Occipital lobe (tissue), 1 donor: ENCODE measurements at regions not wholly inside any gene's neighbourhood (a gene's known extent, or its start where the extent isn't known, plus 50 kb on each side); places are given as distances from the start of the nearest gene placed in this dataset.

Experiments
- DNase-seq: peaks from one replicate; lab custom pipeline; 2025; lab: John Stamatoyannopoulos, UW

- no peak for DNase-seq
These were observed 50.4 kb upstream of the GGTA1 start for GRCh38 chr9:121550041-121550440.

GRCh38 chr9:121550569-121551512 is 51.2 kb upstream of the GGTA1 start:
- peak; percentile 55 for DNase-seq

DNA sequence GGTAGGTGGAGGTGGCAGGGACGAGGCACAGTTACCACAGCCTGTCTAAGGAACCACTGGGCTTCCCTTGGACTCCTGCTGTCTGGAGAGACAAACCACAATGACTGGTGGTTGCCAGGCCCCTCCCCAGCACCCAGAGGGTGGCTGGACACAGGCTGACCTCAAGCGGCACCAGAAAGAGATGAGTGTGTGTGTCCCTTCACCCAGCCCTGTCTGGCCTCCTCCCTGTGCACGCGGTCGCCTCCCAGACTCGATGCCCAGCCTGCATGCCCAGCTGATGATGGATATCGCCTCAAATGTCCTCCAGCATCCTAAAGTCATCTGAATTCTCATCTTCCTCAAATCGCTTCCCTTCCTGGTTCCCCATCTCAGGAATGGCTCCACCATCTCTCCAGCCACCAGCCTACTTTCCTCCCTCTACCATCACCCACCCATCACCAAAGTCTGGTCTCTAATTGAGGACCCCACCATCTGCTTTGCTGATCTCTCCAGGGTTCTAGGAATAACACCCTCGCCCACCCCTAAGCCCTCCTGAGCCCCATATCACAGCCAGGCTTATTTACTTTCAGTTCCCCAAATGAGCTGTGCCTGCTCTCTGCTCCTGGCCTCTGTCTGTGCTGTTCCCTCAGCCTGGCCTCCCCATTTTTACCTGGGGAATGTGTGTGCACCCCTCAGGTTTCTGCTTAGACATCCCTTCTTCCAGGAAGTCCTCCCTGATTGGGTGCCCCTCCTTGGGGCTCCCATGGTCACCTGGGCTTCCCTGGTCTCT is 52.5 kb upstream of the GGTA1 start:
- no peak for DNase-seq

DNA sequence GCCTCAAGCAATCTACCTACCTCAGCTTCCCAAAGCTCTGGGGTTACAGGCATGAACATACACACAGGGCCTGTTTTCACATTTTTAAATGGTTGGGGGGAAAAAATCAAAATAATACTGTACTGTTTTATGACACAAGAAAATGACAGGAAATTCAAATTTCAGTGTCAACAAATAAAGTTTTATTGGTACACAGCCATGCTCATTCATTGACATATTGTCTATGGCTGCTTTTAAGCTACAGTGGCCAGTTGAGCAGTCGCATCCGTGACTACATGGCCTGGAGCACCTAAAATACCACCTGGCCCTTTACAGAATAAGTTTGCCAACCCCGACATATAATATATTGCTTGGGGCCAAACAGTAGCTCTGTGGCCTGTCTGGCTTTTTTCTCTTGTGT is 56.4 kb upstream of the GGTA1 start:
- no peak for DNase-seq

DNA sequence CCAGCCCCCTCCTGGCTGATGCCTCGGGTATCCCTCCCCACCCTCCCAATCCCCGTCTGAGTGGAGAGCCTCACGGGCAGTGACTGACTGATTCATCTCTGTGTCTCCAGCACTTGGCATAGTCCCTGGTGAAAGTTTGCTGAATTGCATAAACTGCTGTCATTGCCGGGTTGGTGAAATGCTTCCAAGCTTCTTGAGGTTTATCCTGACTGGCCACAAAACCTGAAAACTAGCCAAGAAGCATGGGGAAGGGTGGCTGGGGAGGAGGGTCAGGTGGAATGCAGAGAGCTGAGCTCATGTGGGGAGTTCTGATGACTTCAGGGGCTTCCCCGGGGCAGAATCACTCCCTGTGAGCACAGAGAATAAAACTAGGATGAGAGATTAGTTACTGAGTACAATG is 56.9 kb upstream of the GGTA1 start:
- DNase-seq, result peak; percentile 31

DNA sequence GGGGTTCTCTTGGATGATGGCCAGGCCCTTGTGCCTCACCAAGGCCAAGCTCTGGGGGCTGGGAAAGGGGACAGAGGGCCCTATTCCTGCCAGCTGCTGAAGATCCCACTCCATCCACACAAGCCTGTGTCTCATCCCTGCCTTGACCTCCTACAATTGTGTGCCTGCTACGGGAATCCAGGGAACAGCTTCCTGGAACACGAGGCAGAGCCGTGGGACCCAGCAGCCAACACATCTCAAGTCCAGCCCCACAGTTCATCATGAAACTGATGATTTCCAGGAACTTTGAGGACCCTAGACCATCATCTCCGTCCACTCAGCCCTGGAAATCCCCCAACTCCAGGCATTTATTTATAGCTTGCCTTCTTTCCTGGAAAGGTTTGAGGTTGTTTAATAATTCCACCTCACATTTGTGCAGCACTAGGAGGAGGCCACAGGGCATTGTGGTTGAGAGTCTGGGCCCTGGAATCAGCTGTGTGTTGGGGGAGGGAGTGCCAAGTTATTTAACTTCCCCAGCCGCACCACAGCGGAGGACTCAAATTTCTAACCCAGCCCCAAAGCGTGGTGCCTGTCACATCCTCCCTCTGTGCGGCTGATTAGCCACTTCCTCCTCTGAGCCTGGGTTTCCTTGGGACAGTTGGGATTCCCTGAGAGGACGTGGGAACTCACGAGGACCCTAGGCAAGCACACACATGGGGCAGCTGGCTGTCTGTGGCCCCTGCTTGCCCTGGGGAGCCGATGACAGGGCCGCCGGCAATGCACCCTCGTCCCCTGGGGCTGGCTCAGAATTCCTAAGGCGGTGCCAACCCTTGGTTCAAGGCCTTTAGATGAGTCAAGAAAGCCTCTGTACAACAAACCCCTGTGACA is 58.2 kb upstream of the GGTA1 start:
- DNase-seq, result peak; percentile 17

DNA sequence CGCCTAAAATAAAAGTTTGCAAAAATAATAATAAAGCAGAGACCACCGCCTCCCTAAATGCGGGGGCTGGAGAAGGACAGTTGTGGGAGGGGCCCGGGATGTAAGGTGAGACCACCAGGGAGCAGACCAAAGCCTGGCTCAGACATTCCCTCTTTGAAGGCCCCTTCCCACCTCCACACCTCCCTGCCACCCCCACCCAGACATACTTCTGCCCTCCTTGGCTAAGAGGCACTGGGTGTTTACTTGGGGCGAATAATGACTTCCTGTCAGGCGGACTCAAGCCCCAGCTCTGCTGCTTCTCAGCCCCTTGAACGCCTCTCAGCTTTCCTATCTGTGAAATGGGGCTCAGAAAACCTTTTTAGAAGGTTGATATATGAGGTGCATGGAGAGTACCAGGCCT is 58.8 kb upstream of the GGTA1 start:
- no peak for DNase-seq

DNA sequence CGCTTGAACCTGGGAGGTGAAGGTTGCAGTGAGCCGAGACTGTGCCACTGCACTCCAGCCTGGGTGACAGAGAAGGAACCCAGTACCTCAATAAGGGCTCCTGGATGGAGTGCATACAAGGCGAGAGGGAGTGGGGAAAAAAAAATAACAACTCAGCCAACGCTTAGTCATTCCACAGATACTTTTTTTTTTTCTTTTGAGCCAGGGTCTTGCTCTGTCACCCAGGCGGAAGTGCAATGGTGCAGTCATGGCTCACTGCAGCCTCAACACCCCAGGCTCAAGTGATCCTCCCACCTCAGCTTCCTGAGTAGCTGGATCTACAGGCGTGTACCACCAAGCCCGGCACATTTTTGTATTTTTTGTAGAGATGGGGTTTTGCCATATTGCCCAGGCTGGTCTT is 59.5 kb upstream of the GGTA1 start:
- no peak for DNase-seq

DNA sequence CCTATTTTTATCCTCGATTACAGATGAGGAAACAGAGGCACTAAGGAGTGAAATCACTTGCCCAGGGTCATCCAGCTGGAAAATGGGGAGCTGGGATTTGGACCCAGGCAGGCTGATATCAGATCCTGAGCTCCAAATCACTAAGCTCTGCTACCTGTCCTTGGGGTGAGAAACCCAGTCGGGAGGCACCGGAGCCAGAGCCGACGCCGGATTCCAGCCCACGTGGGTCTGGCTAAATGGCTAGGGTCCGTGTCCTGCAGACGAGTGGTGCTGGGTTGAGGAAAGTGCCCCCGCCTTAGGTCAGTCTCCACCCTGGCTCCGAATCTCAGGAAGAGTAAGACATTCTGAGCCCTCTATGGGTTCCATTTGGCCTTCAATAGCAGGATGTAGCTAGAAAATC is 61.3 kb upstream of the GGTA1 start:
- no peak for DNase-seq

GRCh38 chr9:121561385-121562222 is 62.0 kb upstream of the GGTA1 start:
- no peak for DNase-seq

DNA sequence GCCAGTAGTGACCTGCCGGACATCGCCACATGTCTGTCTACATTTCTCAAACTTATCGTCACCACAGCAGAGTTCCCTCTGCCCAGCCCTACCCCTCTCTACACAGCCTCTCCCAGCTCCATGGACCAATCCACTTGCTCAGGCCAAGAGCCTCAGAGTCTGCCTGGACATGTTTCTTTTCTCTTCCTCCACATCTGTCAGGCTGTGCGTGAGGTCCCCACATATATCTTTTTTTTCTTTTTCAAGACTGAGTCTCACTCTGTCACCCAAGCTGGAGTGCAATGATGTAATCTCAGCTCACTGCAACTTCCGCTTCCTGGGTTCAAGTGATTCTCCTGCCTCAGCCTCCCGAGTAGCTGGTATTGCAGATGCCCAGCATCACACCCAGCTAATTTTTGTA is 62.7 kb upstream of the GGTA1 start:
- DNase-seq, result no peak

GRCh38 chr9:121563425-121563824 is 63.8 kb upstream of the GGTA1 start:
- no peak for DNase-seq

DNA sequence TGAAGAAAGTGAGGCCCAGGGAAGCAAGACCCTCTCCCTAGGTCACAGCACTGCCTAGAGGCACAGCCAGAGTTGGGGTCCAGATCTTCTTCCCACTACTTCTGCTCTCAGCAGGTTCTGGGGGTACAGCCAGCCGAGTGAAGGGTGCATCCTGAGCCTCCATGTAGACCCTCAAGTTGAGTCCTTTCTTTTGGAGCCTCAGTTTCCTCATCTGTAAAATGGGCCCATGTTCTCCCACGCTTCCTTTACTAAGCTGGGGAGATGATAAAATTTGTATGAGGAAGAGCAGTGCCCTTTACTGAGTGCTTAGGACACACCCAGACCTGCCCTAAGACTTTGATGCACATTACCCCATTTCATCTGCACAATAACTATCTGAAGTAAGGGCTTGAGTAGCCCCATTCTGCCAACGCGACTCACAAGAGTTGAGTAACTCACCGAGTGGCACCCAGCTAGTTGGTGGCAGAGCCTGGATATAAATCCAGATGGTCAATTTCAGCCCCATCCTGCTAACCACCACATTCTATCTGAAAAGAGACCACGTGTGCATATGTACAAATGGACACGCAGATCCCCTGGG is 64.3 kb upstream of the GGTA1 start:
- DNase-seq, result no peak

DNA sequence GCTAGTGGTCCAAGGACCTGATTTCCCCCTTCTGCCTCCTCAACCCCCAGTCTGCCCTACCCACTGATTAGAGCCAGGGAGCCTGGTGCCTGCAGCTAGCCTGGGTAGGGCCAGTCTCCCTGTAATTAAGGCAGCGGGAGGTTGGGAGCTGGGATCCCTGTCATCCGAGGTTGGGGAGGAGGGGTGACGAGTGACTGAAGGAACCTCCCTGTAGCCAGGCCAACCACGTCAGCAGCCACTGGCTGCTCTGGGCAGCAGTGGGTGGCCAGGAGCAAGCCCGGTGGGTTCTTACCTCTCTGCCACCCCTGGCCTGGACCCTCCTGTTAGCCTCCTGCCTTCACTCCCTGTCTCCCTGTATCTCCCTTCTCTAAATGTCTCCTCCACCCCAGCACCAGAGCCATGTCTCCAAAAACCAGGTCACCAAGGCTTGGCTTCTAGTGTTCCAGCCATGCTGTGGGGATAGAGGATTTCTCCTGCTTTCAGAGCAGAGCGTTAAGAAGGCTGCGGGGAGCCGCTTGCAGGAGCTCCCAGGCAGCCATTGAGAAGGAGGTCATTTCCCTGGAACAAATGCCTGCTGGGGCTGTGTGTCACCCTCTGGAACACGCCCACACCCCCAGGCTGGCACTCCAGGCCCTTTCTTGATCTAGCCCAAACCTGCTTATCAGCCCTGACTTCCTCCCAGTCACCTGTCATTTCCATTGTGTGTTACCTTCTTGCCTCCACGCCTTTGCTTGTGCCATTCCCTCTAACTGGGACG is 65.0 kb upstream of the GGTA1 start:
- DNase-seq, result peak; percentile 9

DNA sequence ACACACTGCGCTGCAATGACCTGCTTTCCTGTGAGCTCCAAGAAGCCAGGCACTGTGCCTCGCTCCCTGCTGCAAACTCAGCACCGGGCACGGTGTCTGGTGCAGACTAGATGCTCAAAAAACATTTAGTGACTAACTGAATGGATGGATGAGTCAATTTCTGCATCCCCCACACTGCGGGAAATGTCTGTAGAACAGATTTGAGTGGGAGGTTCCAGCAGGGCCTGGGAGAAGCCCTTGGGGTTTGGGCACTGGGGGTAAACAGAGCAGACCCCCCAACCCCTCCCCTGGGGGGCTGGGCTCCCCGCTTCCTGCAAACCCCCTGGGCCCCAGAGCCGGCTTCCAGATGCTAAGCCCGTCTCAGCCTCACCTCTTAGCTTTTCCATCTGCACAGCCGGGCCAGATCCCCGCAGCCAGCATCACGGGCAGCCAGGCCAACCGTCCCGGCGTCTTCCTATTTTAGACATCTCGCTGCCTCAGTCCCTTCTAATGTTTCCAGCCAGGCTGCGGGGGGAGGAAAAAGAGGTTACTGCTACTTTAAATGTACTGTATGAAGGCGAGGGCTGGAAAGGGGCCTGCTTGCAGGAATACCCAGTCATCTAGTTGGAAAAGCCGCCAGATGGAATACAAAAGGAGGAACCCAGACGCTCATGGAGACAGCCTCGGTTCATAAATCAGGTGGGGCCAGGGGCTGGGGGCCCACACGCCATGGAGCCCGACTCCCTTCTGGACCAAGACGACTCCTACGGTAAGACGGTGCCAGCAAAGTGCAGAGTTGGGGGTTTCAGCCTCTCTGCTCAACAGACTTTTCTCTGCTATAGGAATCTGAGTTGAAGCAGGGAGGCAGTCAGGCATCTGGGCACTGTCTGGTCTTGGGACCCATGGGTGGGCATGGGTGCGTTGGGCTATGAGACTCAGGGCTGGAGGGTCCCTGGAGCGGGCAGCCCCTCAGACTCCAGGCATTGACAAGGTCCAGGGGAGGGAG is 67.1 kb upstream of the GGTA1 start:
- peak; percentile 71 for DNase-seq

DNA sequence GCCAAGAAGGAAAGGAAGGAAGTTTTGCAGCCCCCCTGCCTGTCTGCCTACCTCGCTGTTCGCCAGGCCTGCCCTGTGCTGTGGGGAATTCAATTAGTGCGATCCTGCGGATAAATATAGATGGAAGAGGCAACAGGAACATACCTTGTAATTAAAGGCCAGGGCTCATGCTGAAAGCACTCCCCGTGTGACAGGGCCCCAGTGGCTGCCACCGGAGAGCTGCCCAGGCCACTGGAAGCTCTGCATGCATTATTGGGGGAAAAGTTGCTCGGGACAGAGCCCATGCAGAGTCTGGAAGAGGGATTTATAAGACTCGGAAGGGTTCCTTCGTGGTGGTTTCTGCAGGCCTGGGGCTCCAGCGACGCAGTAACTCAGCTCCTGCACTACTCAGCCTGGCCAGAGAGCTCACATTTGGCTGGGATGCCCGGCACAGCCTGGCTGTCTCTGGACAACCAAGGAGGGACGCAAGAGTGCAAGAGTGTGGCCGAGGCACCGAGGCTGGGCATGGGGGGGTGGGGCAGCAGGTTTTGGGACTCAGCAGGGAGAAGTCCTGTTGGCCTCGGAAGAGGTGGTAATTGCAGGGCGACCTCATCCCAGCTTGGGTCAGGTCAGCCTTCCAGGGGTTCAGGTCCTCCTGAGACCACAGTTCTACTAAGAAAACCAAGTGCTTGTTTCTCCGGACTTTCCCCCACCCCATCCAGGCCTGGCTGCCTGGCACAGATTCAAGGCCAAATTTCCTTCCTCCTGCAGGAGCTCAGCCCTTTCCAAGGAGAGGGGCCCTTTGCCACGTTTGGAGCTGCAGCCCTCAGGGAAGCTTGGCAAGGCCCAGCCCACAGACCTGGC is 68.1 kb upstream of the GGTA1 start:
- DNase-seq, result no peak
